ENCODE measurements at regions not wholly inside any gene's neighbourhood (a gene's known extent, or its start where the extent isn't known, plus 50 kb on each side); places are given as distances from the start of the nearest gene placed in this dataset.

- Histone ChIP-seq H3K27ac (no peak overlapping the region), H3K27me3 (no peaks in the 10 kb centered on the region), H3K9ac (ENCODE audit: low read depth in 2 of 2, low read length in 2 of 2) (no peak overlapping the region), H3K4me1 (no peaks in the 10 kb centered on the region), H3K36me3 (no peaks in the 10 kb centered on the region), H3K9me3 (no peaks in the 10 kb centered on the region), H3K4me3 (no peak overlapping the region)
- no peak for DNase-seq
- no peak for TF ChIP-seq CTCF (IDR thresholded peaks at IDR 0.05)
- intact Hi-C loops (cut with DNase I), result loop anchor here (10.0 kb wide), 1 partner anchor 357 kb away; no protein-coding TSS in a partner anchor
Observed at GRCh38 chr4:82201303-82201702, 172.5 kb downstream of the HNRNPD start.

GRCh38 chr4:82200046-82200445, 173.7 kb downstream of the HNRNPD start:
- no peak for DNase-seq
- H3K9me3 ChIP-seq, result no peaks in the 10 kb centered on the region
- H3K4me1 ChIP-seq, result no peaks in the 10 kb centered on the region
- no peaks in the 10 kb centered on the region for H3K36me3 ChIP-seq
- intact Hi-C loops (cut with DNase I), result loop anchor here (10.0 kb wide), 1 partner anchor 355 kb away; no protein-coding TSS in a partner anchor
- no peaks in the 10 kb centered on the region for H3K27me3 ChIP-seq
- no peak for TF ChIP-seq CTCF (IDR thresholded peaks at IDR 0.05)
- H3K4me3 ChIP-seq, result no peak overlapping the region
- H3K9ac ChIP-seq (ENCODE audit: low read depth in 2 of 2, low read length in 2 of 2), result no peak overlapping the region
- H3K27ac ChIP-seq, result no peak overlapping the region

GRCh38 chr4:82194329-82194728, 179.5 kb downstream of the HNRNPD start:
- intact Hi-C loops (cut with DNase I), result no loop called here
- TF ChIP-seq CTCF (IDR thresholded peaks at IDR 0.05), result no peak
- Histone ChIP-seq H3K36me3 (no peaks in the 10 kb centered on the region), H3K9me3 (no peaks in the 10 kb centered on the region), H3K4me1 (no peaks in the 10 kb centered on the region), H3K27me3 (no peaks in the 10 kb centered on the region), H3K27ac (no peak overlapping the region), H3K4me3 (no peak overlapping the region), H3K9ac (ENCODE audit: low read depth in 2 of 2, low read length in 2 of 2) (no peak overlapping the region)
- no peak for DNase-seq

- no peak overlapping the region for H3K9ac ChIP-seq (ENCODE audit: low read depth in 2 of 2, low read length in 2 of 2)
- intact Hi-C loops (cut with DNase I), result no loop called here
Observed at GRCh38 chr4:82192017-82192673, 181.6 kb downstream of the HNRNPD start.

GRCh38 chr4:82181789-82182188, 192.0 kb downstream of the HNRNPD start:
- intact Hi-C loops (cut with DNase I), result no loop called here
- H3K9me3 ChIP-seq, result no peaks in the 10 kb centered on the region
- no peak for DNase-seq
- no peak overlapping the region for H3K9ac ChIP-seq (ENCODE audit: low read depth in 2 of 2, low read length in 2 of 2)
- H3K4me3 ChIP-seq, result no peak overlapping the region
- no peaks in the 10 kb centered on the region for H3K36me3 ChIP-seq
- no peaks in the 10 kb centered on the region for H3K4me1 ChIP-seq
- no peaks in the 10 kb centered on the region for H3K27me3 ChIP-seq
- no peak for TF ChIP-seq CTCF (IDR thresholded peaks at IDR 0.05)
- no peak overlapping the region for H3K27ac ChIP-seq

More at GRCh38 chr4:82192017-82192673, 181.6 kb downstream of the HNRNPD start:
- TF ChIP-seq CTCF (IDR thresholded peaks at IDR 0.05), result no peak
- no peak for DNase-seq
- Histone ChIP-seq H3K4me1 (no peaks in the 10 kb centered on the region), H3K9me3 (no peaks in the 10 kb centered on the region), H3K4me3 (no peak overlapping the region), H3K27ac (no peak overlapping the region), H3K27me3 (no peaks in the 10 kb centered on the region), H3K36me3 (no peaks in the 10 kb centered on the region)

All from colonic mucosa (tissue), 4 donors.